Mesothelial cell of epicardium (in vitro differentiated cells): ENCODE measurements at regions not wholly inside any gene's neighbourhood (a gene's known extent, or its start where the extent isn't known, plus 50 kb on each side); places are given as distances from the start of the nearest gene placed in this dataset.

Experiments
- DNase-seq, 2 experiments: peaks; one replicate each; pipeline ENCODE4 v3.0.0; 2021; ENCODE audit warnings: low spot score in 2 of 2; ENCODE audit not compliant: unreplicated experiment in 2 of 2
- H3K27ac Mint-ChIP-seq: 2 replicates; pipeline ENCODE4 v1.8.0; 2021; ENCODE audit warnings: mixed read lengths
- H3K27me3 Mint-ChIP-seq: 2 replicates; pipeline ENCODE4 v1.8.0; 2021; ENCODE audit warnings: low read depth, mixed read lengths
- H3K36me3 Mint-ChIP-seq: 2 replicates; pipeline ENCODE4 v1.8.0; 2021; ENCODE audit warnings: mixed read lengths
- H3K4me1 Mint-ChIP-seq: 2 replicates; pipeline ENCODE4 v1.8.0; 2021; ENCODE audit warnings: mixed read lengths
- H3K4me3 Mint-ChIP-seq: 2 replicates; pipeline ENCODE4 v1.8.0; 2021; ENCODE audit warnings: mild to moderate bottlenecking, moderate library complexity, mixed read lengths
- H3K9me3 Mint-ChIP-seq: 2 replicates; pipeline ENCODE4 v1.8.0; 2021; ENCODE audit warnings: mixed read lengths
- TF ChIP-seq, protein P1 (sequence below): fragments of 200-600 bp; sonication (generic); IDR thresholded peaks from one replicate; pipeline ENCODE4 v1.5.0; 2021; ENCODE audit warnings: antibody characterized with exemption; ENCODE audit not compliant: unreplicated experiment

DNA sequence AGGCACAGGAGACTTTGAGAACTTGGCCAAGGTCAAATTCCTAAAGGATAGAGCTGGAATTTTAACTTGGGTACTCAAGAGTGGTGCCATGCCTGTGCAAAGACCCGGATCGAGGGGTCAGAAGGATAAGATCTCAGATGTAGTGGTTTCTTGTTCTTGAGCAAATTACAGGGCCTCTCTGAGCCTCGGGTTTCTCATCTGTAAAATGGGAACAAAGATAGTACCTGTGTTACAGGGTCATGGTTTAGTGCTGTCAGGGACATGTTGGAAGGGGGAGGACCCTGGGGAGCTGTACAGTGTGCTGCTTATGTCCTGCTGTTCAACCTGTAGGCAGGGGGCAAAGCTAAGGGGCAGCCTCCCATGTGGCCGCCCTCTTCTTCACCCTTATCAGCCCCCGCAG, 173.5 kb upstream of the HAAO start:
- DNase-seq, result no peak
- no peaks in the 10 kb centered on the region for H3K27me3 Mint-ChIP-seq
- no peaks in the 10 kb centered on the region for H3K9me3 Mint-ChIP-seq
- peaks cover 34% of the 10 kb centered on the region for H3K4me1 Mint-ChIP-seq
- H3K27ac Mint-ChIP-seq, result peak overlapping the region; percentile 43
- H3K36me3 Mint-ChIP-seq, result no peaks in the 10 kb centered on the region
- H3K4me3 Mint-ChIP-seq, result no peak overlapping the region
- TF ChIP-seq, protein P1, sequence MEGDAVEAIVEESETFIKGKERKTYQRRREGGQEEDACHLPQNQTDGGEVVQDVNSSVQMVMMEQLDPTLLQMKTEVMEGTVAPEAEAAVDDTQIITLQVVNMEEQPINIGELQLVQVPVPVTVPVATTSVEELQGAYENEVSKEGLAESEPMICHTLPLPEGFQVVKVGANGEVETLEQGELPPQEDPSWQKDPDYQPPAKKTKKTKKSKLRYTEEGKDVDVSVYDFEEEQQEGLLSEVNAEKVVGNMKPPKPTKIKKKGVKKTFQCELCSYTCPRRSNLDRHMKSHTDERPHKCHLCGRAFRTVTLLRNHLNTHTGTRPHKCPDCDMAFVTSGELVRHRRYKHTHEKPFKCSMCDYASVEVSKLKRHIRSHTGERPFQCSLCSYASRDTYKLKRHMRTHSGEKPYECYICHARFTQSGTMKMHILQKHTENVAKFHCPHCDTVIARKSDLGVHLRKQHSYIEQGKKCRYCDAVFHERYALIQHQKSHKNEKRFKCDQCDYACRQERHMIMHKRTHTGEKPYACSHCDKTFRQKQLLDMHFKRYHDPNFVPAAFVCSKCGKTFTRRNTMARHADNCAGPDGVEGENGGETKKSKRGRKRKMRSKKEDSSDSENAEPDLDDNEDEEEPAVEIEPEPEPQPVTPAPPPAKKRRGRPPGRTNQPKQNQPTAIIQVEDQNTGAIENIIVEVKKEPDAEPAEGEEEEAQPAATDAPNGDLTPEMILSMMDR, result no peak

DNA sequence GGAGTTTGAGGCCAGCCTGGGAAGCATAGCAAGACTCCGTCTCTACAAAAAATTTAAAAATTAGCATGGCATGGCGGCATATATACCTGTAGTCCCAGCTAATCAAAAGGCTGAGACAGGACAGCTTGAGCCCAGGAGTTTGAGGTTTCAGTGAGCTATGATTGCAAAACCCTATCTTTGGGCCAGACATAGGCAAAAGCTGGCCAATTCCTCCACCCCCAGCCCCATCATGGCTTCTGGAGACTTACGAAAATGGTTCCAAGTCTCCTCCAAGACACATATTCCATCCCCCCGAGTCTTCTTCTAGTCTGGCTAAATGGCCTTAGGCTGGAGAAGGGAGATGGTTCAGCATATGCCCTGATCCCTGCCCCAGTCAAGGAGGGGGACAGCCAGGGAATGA, 172.8 kb upstream of the HAAO start:
- DNase-seq, result no peak
- H3K27ac Mint-ChIP-seq, result peak overlapping the region; percentile 10
- TF ChIP-seq, protein P1, result no peak
- H3K27me3 Mint-ChIP-seq, result no peaks in the 10 kb centered on the region
- H3K36me3 Mint-ChIP-seq, result no peaks in the 10 kb centered on the region
- H3K4me1 Mint-ChIP-seq, result peaks cover 36% of the 10 kb centered on the region
- no peaks in the 10 kb centered on the region for H3K9me3 Mint-ChIP-seq
- H3K4me3 Mint-ChIP-seq, result no peak overlapping the region

DNA sequence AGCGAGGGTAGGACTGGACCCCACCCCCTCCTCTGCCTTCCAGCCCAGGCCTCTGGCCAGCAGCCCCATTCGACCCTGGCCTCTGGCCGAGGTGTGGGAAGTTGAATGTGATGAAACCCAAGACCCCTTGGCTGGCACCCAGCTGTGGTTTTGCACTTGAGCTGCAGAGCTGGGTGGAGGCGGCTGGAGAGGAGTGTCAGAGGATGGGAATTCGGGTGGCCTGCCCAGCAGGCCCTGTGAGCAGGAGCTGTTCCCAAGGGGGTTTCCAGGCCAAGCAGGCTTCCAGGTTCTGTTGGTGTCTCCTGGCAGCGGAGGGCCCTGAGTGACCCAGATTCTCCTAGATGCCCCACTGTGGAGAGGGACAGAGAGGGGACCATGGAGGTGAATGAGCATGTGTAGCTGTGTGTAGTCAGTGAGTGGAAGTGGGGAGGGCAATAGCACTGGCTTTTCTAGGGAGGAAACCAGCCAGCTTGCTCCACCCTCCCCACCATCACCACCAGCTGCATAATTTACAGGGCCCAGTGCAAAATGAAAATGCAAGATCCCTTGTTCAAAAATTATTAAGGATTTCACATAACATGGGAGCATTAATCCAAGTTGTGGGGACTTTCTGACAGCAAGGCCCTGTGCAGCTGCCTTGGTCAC, 172.2 kb upstream of the HAAO start:
- DNase-seq, result no peak
- H3K4me1 Mint-ChIP-seq, result peaks cover 38% of the 10 kb centered on the region
- no peaks in the 10 kb centered on the region for H3K27me3 Mint-ChIP-seq
- H3K36me3 Mint-ChIP-seq, result no peaks in the 10 kb centered on the region
- TF ChIP-seq, protein P1, result no peak
- H3K27ac Mint-ChIP-seq, result no peak overlapping the region
- H3K4me3 Mint-ChIP-seq, result no peak overlapping the region
- no peaks in the 10 kb centered on the region for H3K9me3 Mint-ChIP-seq

DNA sequence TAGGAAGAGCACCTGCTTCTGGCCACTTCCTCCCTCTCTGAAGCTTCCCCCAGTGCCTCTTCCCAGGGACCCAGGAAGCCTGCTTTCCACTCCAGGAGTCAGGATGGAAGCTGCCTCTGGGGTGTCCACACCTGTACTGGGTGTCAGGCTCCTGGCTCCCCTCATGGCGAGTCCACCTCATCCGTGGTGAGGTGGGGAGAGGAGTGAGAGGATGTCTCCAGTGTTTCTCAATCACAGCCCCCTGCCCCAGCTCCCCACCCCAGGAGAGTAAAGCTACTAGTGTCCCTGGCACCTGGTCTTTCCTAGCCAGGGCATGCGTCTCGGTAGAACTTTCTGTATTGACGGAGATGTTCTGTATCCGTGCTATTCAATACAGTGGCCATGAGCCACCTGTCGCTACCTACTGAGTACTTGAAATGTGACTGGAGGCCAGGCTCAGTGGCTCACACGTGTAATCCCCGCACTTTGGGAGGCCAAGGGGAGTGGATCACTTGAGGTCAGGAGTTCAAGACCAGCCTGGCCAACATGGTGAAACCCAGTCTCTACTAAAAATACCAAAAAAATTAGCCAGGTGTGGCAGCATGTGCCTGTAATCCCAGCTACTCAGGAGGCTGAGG, 171.2 kb upstream of the HAAO start:
- TF ChIP-seq, protein P1, result no peak
- no peak overlapping the region for H3K27ac Mint-ChIP-seq
- H3K36me3 Mint-ChIP-seq, result no peaks in the 10 kb centered on the region
- H3K9me3 Mint-ChIP-seq, result no peaks in the 10 kb centered on the region
- no peak for DNase-seq
- H3K4me3 Mint-ChIP-seq, result no peak overlapping the region
- peaks cover 37% of the 10 kb centered on the region for H3K4me1 Mint-ChIP-seq
- H3K27me3 Mint-ChIP-seq, result no peaks in the 10 kb centered on the region

DNA sequence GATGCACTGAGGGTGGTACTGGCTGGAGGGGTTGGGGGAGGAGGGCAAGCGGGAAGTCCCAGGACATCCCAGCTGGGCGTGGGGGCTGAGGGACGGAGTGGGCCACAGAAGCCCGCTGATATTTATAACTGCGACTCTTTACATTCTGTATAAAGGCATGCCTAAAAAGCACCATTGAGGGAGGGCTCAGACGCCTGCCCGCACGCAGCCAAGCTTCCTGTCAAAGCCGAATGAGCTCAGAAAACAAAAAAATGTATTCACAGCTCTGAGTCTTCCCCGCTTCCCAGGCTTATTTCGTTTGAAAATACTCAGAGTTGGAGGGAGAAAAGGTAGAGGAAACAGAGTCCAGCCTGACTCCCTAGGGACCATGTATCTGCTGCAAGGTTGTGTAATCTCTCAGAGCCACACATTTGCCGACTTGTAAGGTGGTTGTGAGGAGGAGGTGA, 170.1 kb upstream of the HAAO start:
- H3K4me3 Mint-ChIP-seq, result no peak overlapping the region
- no peaks in the 10 kb centered on the region for H3K36me3 Mint-ChIP-seq
- no peak for DNase-seq
- H3K4me1 Mint-ChIP-seq, result peaks cover 30% of the 10 kb centered on the region
- H3K27ac Mint-ChIP-seq, result peak overlapping the region; percentile 39
- TF ChIP-seq, protein P1, result no peak
- no peaks in the 10 kb centered on the region for H3K9me3 Mint-ChIP-seq
- no peaks in the 10 kb centered on the region for H3K27me3 Mint-ChIP-seq
